ENCODE measurements at regions not wholly inside any gene's neighbourhood (a gene's known extent, or its start where the extent isn't known, plus 50 kb on each side); places are given as distances from the start of the nearest gene placed in this dataset.

DNA sequence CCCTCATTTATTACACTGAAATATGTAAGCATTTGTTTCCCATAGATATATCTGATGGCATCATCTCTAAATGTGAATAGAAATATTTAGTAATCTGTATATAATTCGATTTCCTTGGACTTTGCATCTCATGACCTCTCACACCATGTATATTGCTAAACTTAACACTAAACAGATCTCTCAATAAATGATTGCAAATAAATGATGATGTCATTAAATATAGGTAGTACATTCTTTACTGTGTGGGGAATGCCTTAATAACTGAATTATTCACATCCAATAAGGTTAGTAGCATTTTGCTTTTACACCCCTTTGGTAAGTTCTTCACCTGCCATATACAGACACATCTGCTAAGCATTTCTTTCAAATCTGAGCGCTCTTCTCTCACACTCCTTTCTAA, 340.5 kb downstream of the FSCB start:
- TF ChIP-seq, protein P1, sequence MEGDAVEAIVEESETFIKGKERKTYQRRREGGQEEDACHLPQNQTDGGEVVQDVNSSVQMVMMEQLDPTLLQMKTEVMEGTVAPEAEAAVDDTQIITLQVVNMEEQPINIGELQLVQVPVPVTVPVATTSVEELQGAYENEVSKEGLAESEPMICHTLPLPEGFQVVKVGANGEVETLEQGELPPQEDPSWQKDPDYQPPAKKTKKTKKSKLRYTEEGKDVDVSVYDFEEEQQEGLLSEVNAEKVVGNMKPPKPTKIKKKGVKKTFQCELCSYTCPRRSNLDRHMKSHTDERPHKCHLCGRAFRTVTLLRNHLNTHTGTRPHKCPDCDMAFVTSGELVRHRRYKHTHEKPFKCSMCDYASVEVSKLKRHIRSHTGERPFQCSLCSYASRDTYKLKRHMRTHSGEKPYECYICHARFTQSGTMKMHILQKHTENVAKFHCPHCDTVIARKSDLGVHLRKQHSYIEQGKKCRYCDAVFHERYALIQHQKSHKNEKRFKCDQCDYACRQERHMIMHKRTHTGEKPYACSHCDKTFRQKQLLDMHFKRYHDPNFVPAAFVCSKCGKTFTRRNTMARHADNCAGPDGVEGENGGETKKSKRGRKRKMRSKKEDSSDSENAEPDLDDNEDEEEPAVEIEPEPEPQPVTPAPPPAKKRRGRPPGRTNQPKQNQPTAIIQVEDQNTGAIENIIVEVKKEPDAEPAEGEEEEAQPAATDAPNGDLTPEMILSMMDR (IDR thresholded peaks at IDR 0.05) = no peak
- TF ChIP-seq POLR2A (IDR thresholded peaks at IDR 0.05) = no peak
